Amniotic epithelial cell (primary cell): ENCODE measurements at regions not wholly inside any gene's neighbourhood (a gene's known extent, or its start where the extent isn't known, plus 50 kb on each side); places are given as distances from the start of the nearest gene placed in this dataset.

Source experiments
- DNase-seq: peaks from one replicate; pipeline ENCODE4 v3.0.0-alpha.2; 2010; ENCODE audit warnings: low read depth

DNA sequence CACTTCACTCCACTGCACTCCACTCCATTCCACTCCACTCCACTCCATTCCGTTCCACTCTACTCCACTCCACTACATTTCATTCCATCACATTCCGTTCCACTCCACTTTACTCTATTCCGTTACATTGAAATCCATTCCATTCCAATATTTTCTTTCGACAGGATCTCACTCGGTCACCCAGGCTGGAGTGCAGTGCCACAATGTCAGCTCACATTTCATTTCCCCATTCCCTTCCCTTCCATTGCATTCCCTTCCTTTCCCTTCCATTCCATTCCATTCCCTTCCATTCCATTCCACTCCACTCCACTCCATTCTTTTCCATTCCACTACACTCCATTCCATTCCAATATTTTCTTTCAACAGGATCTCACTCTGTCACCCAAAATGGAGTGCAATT lies 1407.6 kb upstream of the USP9Y start:
- no peak for DNase-seq

DNA sequence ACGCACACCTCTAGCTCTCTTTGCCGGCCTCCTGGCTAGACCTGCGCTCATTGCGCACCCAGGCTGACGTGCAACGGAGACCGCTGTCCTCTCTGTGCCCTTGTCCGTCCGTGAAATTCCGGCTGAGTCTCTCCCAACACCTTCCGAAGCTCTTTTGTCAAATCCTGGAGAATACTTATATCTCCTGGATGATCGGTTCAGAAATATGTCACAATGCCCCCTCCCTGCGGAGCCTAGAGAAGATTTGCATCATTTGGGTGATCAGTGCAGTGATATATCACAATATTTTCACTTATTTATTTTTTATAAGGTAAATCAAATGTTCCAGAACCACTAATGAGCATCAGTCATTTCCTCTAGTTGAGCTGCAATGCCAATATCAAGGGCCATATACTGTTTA lies 1366.9 kb upstream of the USP9Y start:
- DNase-seq: peak; percentile 7
